Suprapubic skin (tissue), 3 donors: ENCODE measurements at regions not wholly inside any gene's neighbourhood (a gene's known extent, or its start where the extent isn't known, plus 50 kb on each side); places are given as distances from the start of the nearest gene placed in this dataset.
"Not testable (repeated sequence)": the region's sequence is repeated elsewhere in the genome, so short reads cannot be mapped to it uniquely, and the experiment has no call there.

ENCODE experiments used
- CTCF ChIP-seq, 2 donors: fragments of 200-600 bp in 1 of 2; fragments of 450-650 bp in 1 of 2; sonication (generic) in 1 of 2; IDR thresholded peaks; one replicate each; pipeline ENCODE4 v1.5.1; 2016 to 2019; ENCODE audit warnings: antibody characterized with exemption in 2 of 2, mild to moderate bottlenecking in 1 of 2, moderate library complexity in 1 of 2
- EP300 ChIP-seq: sonication (generic); formaldehyde crosslinking; IDR thresholded peaks from one replicate; pipeline ENCODE4 v1.6.1; 2017; ENCODE audit warnings: antibody characterized with exemption
- POLR2A ChIP-seq, 2 donors: fragments of 450-650 bp; IDR thresholded peaks; one replicate each; pipeline ENCODE4 v1.6.1; 2017; ENCODE audit warnings: antibody characterized with exemption in 2 of 2, mild to moderate bottlenecking in 2 of 2, moderate library complexity in 2 of 2

- TF ChIP-seq POLR2A (IDR thresholded peaks at IDR 0.05); EP300; CTCF (IDR thresholded peaks at IDR 0.05): not testable (repeated sequence)
These were observed 1181.1 kb downstream of the SLITRK5 start for GRCh38 chr13:88852293-88852692.
